RWPE1 (cell line): ENCODE measurements at regions not wholly inside any gene's neighbourhood (a gene's known extent, or its start where the extent isn't known, plus 50 kb on each side); places are given as distances from the start of the nearest gene placed in this dataset.
A peak's percentile ranks its signal among the peaks of the same experiment; 100 is the strongest.

Experiments used
- CTCF ChIA-PET: fragments of 350-600 bp; sonication (Branson Sonifier 250); formaldehyde crosslinking; extraction: SDS; loops from one replicate; lab custom pipeline; 2021; lab: Yijun Ruan, JAX
- POLR2A ChIA-PET: fragments of 400-600 bp; formaldehyde crosslinking; extraction: SDS; loops from one replicate; lab custom pipeline; 2020; ENCODE audit warnings: antibody characterized with exemption; ENCODE audit not compliant: low non-redundant PET; lab: Yijun Ruan, JAX
- DNase-seq: peaks from one replicate; pipeline ENCODE4 v3.0.0; 2012; ENCODE audit warnings: low spot score
- H3K27ac ChIP-seq: fragments of 450-650 bp; 2 replicates; pipeline ENCODE4 v1.5.1; 2017
- CTCF ChIP-seq: fragments of 450-650 bp; conservative IDR thresholded peaks from 2 replicates; pipeline ENCODE4 v1.5.1; 2017; ENCODE audit warnings: low read depth, mild to moderate bottlenecking

- no peak overlapping the region for H3K27ac ChIP-seq
- no peak for DNase-seq
- POLR2A ChIA-PET: interaction anchor here (0.6 kb wide), 1 partner anchor 14 kb away, joined by 10 read pairs; no protein-coding TSS in a partner anchor
- no peak for TF ChIP-seq CTCF
- CTCF ChIA-PET: interaction anchor here (0.6 to 0.9 kb wide), 2 partner anchors 85 to 206 kb away, joined by 3 to 5 read pairs; no protein-coding TSS in a partner anchor
These were observed 173.6 kb upstream of the TMC3 start for GRCh38 chr15:81547521-81548132.

- no peak for TF ChIP-seq CTCF
- CTCF ChIA-PET: interaction anchor here (0.6 to 0.8 kb wide), 2 partner anchors 75 to 594 kb away, joined by 3 to 5 read pairs; no protein-coding TSS in a partner anchor
These were observed 170.4 kb upstream of the TMC3 start for GRCh38 chr15:81544385-81544784.

GRCh38 chr15:81540909-81541308 is 166.9 kb upstream of the TMC3 start:
- ChIA-PET POLR2A (no interaction called here), CTCF (no interaction called here)
- no peak for TF ChIP-seq CTCF
- no peak for DNase-seq
- H3K27ac ChIP-seq: no peak overlapping the region

More at GRCh38 chr15:81544385-81544784, 170.4 kb upstream of the TMC3 start:
- POLR2A ChIA-PET: no interaction called here
- DNase-seq: no peak
- H3K27ac ChIP-seq: no peak overlapping the region

GRCh38 chr15:81536356-81536755 is 162.3 kb upstream of the TMC3 start:
- ChIA-PET POLR2A (no interaction called here), CTCF (no interaction called here)
- no peak for DNase-seq
- no peak for TF ChIP-seq CTCF
- H3K27ac ChIP-seq: no peak overlapping the region

- no peak for DNase-seq
- ChIA-PET POLR2A (no interaction called here), CTCF (no interaction called here)
- no peak for TF ChIP-seq CTCF
- H3K27ac ChIP-seq: no peak overlapping the region
These were observed 160.1 kb upstream of the TMC3 start for GRCh38 chr15:81534124-81534523.

- ChIA-PET CTCF (no interaction called here), POLR2A (no interaction called here)
- no peak overlapping the region for H3K27ac ChIP-seq
- peak; percentile 44 for DNase-seq
- no peak for TF ChIP-seq CTCF
These were observed 158.0 kb upstream of the TMC3 start for GRCh38 chr15:81532001-81532400.
